ENCODE measurements at regions not wholly inside any gene's neighbourhood (a gene's known extent, or its start where the extent isn't known, plus 50 kb on each side); places are given as distances from the start of the nearest gene placed in this dataset.

GRCh38 chr13:55483626-55484158 lies 1657.0 kb upstream of the PRR20A start:
- H2BK12ac ChIP-seq (ENCODE audit: low read length) = no peak overlapping the region
- no peak overlapping the region for H2BK5ac ChIP-seq (ENCODE audit: low read depth, low read length, poor library complexity)
- no peak overlapping the region for H4K12ac ChIP-seq (ENCODE audit: low read depth, low read length)
- no peak overlapping the region for H3K18ac ChIP-seq (ENCODE audit: low read length)
- no peak overlapping the region for H3K27ac ChIP-seq (ENCODE audit: low read depth, low read length)
- no peak overlapping the region for H2AFZ ChIP-seq (ENCODE audit: insufficient read depth, low read length, poor library complexity)
- no peak overlapping the region for H3K4ac ChIP-seq (ENCODE audit: low read depth, low read length)
- no peaks in the 10 kb centered on the region for H3K4me1 ChIP-seq (ENCODE audit: control insufficient read depth in 1 of 2, insufficient read depth in 2 of 2, low read length in 2 of 2)
- H3K79me2 ChIP-seq (ENCODE audit: control insufficient read depth, insufficient read depth, low read length, poor library complexity) = no peaks in the 10 kb centered on the region
- no peak overlapping the region for H2BK120ac ChIP-seq (ENCODE audit: insufficient read depth, low read length, poor library complexity)
- H4K91ac ChIP-seq (ENCODE audit: low read depth, low read length) = no peak overlapping the region
- H3K27me3 ChIP-seq (ENCODE audit: insufficient read depth, low read length) = no peaks in the 10 kb centered on the region
- H2AK5ac ChIP-seq (ENCODE audit: low read length) = no peak overlapping the region
- H4K8ac ChIP-seq (ENCODE audit: low read depth, low read length) = no peak overlapping the region
- no peak overlapping the region for H3K4me2 ChIP-seq (ENCODE audit: low read length)
- H3K79me1 ChIP-seq (ENCODE audit: low read length) = no peaks in the 10 kb centered on the region
- no peak overlapping the region for H3K14ac ChIP-seq (ENCODE audit: low read length)
- no peak overlapping the region for H3K9ac ChIP-seq (ENCODE audit: low read length)
- WGBS (ENCODE audit: extremely low coverage, insufficient coverage, insufficient read length) = no CpG with 5 or more reads among the region's 3 CpGs
- H3K23ac ChIP-seq (ENCODE audit: low read length) = no peak overlapping the region
- no peak for DNase-seq
- H3K4me3 ChIP-seq (ENCODE audit: low read depth, low read length) = no peak overlapping the region
- H3K36me3 ChIP-seq (ENCODE audit: control insufficient read depth in 1 of 2, insufficient read depth in 2 of 2, low read length in 2 of 2) = no peaks in the 10 kb centered on the region
- H3K9me3 ChIP-seq (ENCODE audit: insufficient read depth, low read depth, low read length) = no peaks in the 10 kb centered on the region

- Histone ChIP-seq H3K36me3 (ENCODE audit: control insufficient read depth in 1 of 2, insufficient read depth in 2 of 2, low read length in 2 of 2) (no peaks in the 10 kb centered on the region), H3K4me2 (ENCODE audit: low read length) (no peak overlapping the region), H3K9ac (ENCODE audit: low read length) (no peak overlapping the region), H4K8ac (ENCODE audit: low read depth, low read length) (no peak overlapping the region), H3K27me3 (ENCODE audit: insufficient read depth, low read length) (no peaks in the 10 kb centered on the region), H3K27ac (ENCODE audit: low read depth, low read length) (no peak overlapping the region), H3K4ac (ENCODE audit: low read depth, low read length) (no peak overlapping the region), H3K79me1 (ENCODE audit: low read length) (no peaks in the 10 kb centered on the region), H4K91ac (ENCODE audit: low read depth, low read length) (no peak overlapping the region), H3K9me3 (ENCODE audit: insufficient read depth, low read depth, low read length) (no peaks in the 10 kb centered on the region), H2AK5ac (ENCODE audit: low read length) (no peak overlapping the region), H3K23ac (ENCODE audit: low read length) (no peak overlapping the region), H2BK5ac (ENCODE audit: low read depth, low read length, poor library complexity) (no peak overlapping the region), H3K4me1 (ENCODE audit: control insufficient read depth in 1 of 2, insufficient read depth in 2 of 2, low read length in 2 of 2) (no peaks in the 10 kb centered on the region), H3K18ac (ENCODE audit: low read length) (no peak overlapping the region), H2AFZ (ENCODE audit: insufficient read depth, low read length, poor library complexity) (no peak overlapping the region), H2BK12ac (ENCODE audit: low read length) (no peak overlapping the region), H3K79me2 (ENCODE audit: control insufficient read depth, insufficient read depth, low read length, poor library complexity) (no peaks in the 10 kb centered on the region), H2BK120ac (ENCODE audit: insufficient read depth, low read length, poor library complexity) (no peak overlapping the region), H3K14ac (ENCODE audit: low read length) (no peak overlapping the region), H3K4me3 (ENCODE audit: low read depth, low read length) (no peak overlapping the region), H4K12ac (ENCODE audit: low read depth, low read length) (no peak overlapping the region)
- no CpG with 5 or more reads among the region's 3 CpGs for WGBS (ENCODE audit: extremely low coverage, insufficient coverage, insufficient read length)
- no peak for DNase-seq
Measured at GRCh38 chr13:55493297-55493696, 1647.4 kb upstream of the PRR20A start.

GRCh38 chr13:55497486-55497885 lies 1643.2 kb upstream of the PRR20A start:
- no peak overlapping the region for H3K4ac ChIP-seq (ENCODE audit: low read depth, low read length)
- H2AFZ ChIP-seq (ENCODE audit: insufficient read depth, low read length, poor library complexity) = no peak overlapping the region
- no peak overlapping the region for H3K4me2 ChIP-seq (ENCODE audit: low read length)
- no peak overlapping the region for H2AK5ac ChIP-seq (ENCODE audit: low read length)
- H4K91ac ChIP-seq (ENCODE audit: low read depth, low read length) = no peak overlapping the region
- no peak overlapping the region for H2BK12ac ChIP-seq (ENCODE audit: low read length)
- no peak overlapping the region for H3K23ac ChIP-seq (ENCODE audit: low read length)
- H3K9me3 ChIP-seq (ENCODE audit: insufficient read depth, low read depth, low read length) = no peaks in the 10 kb centered on the region
- no peak overlapping the region for H4K12ac ChIP-seq (ENCODE audit: low read depth, low read length)
- no peak for DNase-seq
- H3K79me2 ChIP-seq (ENCODE audit: control insufficient read depth, insufficient read depth, low read length, poor library complexity) = no peaks in the 10 kb centered on the region
- H2BK120ac ChIP-seq (ENCODE audit: insufficient read depth, low read length, poor library complexity) = no peak overlapping the region
- H3K18ac ChIP-seq (ENCODE audit: low read length) = no peak overlapping the region
- no peak overlapping the region for H3K9ac ChIP-seq (ENCODE audit: low read length)
- H3K27me3 ChIP-seq (ENCODE audit: insufficient read depth, low read length) = no peaks in the 10 kb centered on the region
- H3K79me1 ChIP-seq (ENCODE audit: low read length) = no peaks in the 10 kb centered on the region
- H3K4me3 ChIP-seq (ENCODE audit: low read depth, low read length) = no peak overlapping the region
- no peak overlapping the region for H3K27ac ChIP-seq (ENCODE audit: low read depth, low read length)
- no peak overlapping the region for H3K14ac ChIP-seq (ENCODE audit: low read length)
- WGBS (ENCODE audit: extremely low coverage, insufficient coverage, insufficient read length) = no CpG with 5 or more reads among the region's 3 CpGs
- H2BK5ac ChIP-seq (ENCODE audit: low read depth, low read length, poor library complexity) = no peak overlapping the region
- H3K36me3 ChIP-seq (ENCODE audit: control insufficient read depth in 1 of 2, insufficient read depth in 2 of 2, low read length in 2 of 2) = no peaks in the 10 kb centered on the region
- no peak overlapping the region for H4K8ac ChIP-seq (ENCODE audit: low read depth, low read length)
- H3K4me1 ChIP-seq (ENCODE audit: control insufficient read depth in 1 of 2, insufficient read depth in 2 of 2, low read length in 2 of 2) = no peaks in the 10 kb centered on the region

GRCh38 chr13:55500694-55501093 lies 1640.0 kb upstream of the PRR20A start:
- no CpG with 5 or more reads among the region's 2 CpGs for WGBS (ENCODE audit: extremely low coverage, insufficient coverage, insufficient read length)
- H4K12ac ChIP-seq (ENCODE audit: low read depth, low read length) = no peak overlapping the region
- no peak overlapping the region for H2BK120ac ChIP-seq (ENCODE audit: insufficient read depth, low read length, poor library complexity)

More at GRCh38 chr13:55500694-55501093, 1640.0 kb upstream of the PRR20A start:
- Histone ChIP-seq H3K4me1 (ENCODE audit: control insufficient read depth in 1 of 2, insufficient read depth in 2 of 2, low read length in 2 of 2) (no peaks in the 10 kb centered on the region), H3K14ac (ENCODE audit: low read length) (no peak overlapping the region), H3K79me1 (ENCODE audit: low read length) (no peaks in the 10 kb centered on the region), H3K4ac (ENCODE audit: low read depth, low read length) (no peak overlapping the region), H4K8ac (ENCODE audit: low read depth, low read length) (no peak overlapping the region), H3K9ac (ENCODE audit: low read length) (no peak overlapping the region), H2AFZ (ENCODE audit: insufficient read depth, low read length, poor library complexity) (no peak overlapping the region), H2AK5ac (ENCODE audit: low read length) (no peak overlapping the region), H3K18ac (ENCODE audit: low read length) (no peak overlapping the region), H3K4me2 (ENCODE audit: low read length) (no peak overlapping the region), H3K23ac (ENCODE audit: low read length) (no peak overlapping the region), H3K4me3 (ENCODE audit: low read depth, low read length) (no peak overlapping the region), H3K9me3 (ENCODE audit: insufficient read depth, low read depth, low read length) (no peaks in the 10 kb centered on the region), H2BK12ac (ENCODE audit: low read length) (no peak overlapping the region), H3K36me3 (ENCODE audit: control insufficient read depth in 1 of 2, insufficient read depth in 2 of 2, low read length in 2 of 2) (no peaks in the 10 kb centered on the region), H2BK5ac (ENCODE audit: low read depth, low read length, poor library complexity) (no peak overlapping the region), H3K79me2 (ENCODE audit: control insufficient read depth, insufficient read depth, low read length, poor library complexity) (no peaks in the 10 kb centered on the region), H3K27me3 (ENCODE audit: insufficient read depth, low read length) (no peaks in the 10 kb centered on the region), H3K27ac (ENCODE audit: low read depth, low read length) (no peak overlapping the region), H4K91ac (ENCODE audit: low read depth, low read length) (no peak overlapping the region)
- DNase-seq = no peak
